Testis (tissue), 2 donors: ENCODE measurements at regions not wholly inside any gene's neighbourhood (a gene's known extent, or its start where the extent isn't known, plus 50 kb on each side); places are given as distances from the start of the nearest gene placed in this dataset.
"Not testable (repeated sequence)": the region's sequence is repeated elsewhere in the genome, so short reads cannot be mapped to it uniquely, and the experiment has no call there.

ENCODE experiments used
- DNase-seq: peaks from one replicate; pipeline ENCODE4 v3.0.0-alpha.2; 2019
- H3K27ac ChIP-seq, 2 donors: fragments of 200-600 bp; sonication (generic); one replicate each; pipeline ENCODE4 v1.5.1; 2019
- H3K27me3 ChIP-seq: fragments of 200-600 bp; sonication (generic); one replicate; pipeline ENCODE4 v1.5.1; 2019
- H3K36me3 ChIP-seq: fragments of 200-600 bp; sonication (generic); one replicate; pipeline ENCODE4 v1.5.1; 2017; ENCODE audit warnings: low read depth; ENCODE audit errors: missing control alignments
- H3K4me1 ChIP-seq: fragments of 200-600 bp; sonication (generic); one replicate; pipeline ENCODE4 v1.5.1; 2019
- H3K4me3 ChIP-seq, 2 donors: fragments of 200-600 bp; sonication (generic); one replicate each; pipeline ENCODE4 v1.5.1; 2017 to 2019
- H3K9me3 ChIP-seq: fragments of 200-600 bp; sonication (generic); one replicate; pipeline ENCODE4 v1.5.1; 2017
- CTCF ChIP-seq, 3 experiments: fragments of 450-650 bp in 2 of 3; fragments of 200-600 bp in 1 of 3; sonication (generic) in 1 of 3; IDR thresholded peaks; one replicate each; pipeline ENCODE4 v1.5.1; 2016 to 2019; ENCODE audit warnings: antibody characterized with exemption in 3 of 3, mild to moderate bottlenecking in 2 of 3, moderate library complexity in 1 of 3
- POLR2A ChIP-seq: fragments of 450-650 bp; IDR thresholded peaks from one replicate; pipeline ENCODE4 v1.6.1; 2017; ENCODE audit warnings: antibody characterized with exemption, mild to moderate bottlenecking, moderate library complexity
- WGBS, 2 donors: methylation state at CpG; one replicate each; pipeline ENCODE4 v1.1.5; 2018; 5-methylcytosine and 5-hydroxymethylcytosine counted together
- intact Hi-C: fragments of 100-400 bp; cut with DNase I; formaldehyde crosslinking; loops from one replicate; pipeline ENCODE4 v1.15.1; 2023; ENCODE audit warnings: low total_unique reads

- TF ChIP-seq CTCF (IDR thresholded peaks at IDR 0.05) (no peak), POLR2A (no peak)
- Histone ChIP-seq H3K27me3 (no peaks in the 10 kb centered on the region), H3K9me3 (no peaks in the 10 kb centered on the region), H3K4me3 (no peak overlapping the region), H3K27ac (no peak overlapping the region), H3K36me3 (no peaks in the 10 kb centered on the region), H3K4me1 (no peaks in the 10 kb centered on the region)
- no peak for DNase-seq
- 97 to 100% methylated on average over 7 to 8 of the region's 8 CpGs for WGBS, 2 donors
- intact Hi-C loops = no loop called here
These were observed 478.7 kb downstream of the CNTN3 start for GRCh38 chr3:74135808-74136207.

GRCh38 chr3:74134831-74135230, 479.6 kb downstream of the CNTN3 start:
- no peaks in the 10 kb centered on the region for H3K27me3 ChIP-seq
- WGBS, 2 donors = 73 to 80% methylated on average over 2 of the region's 2 CpGs
- H3K4me1 ChIP-seq = no peaks in the 10 kb centered on the region
- no peaks in the 10 kb centered on the region for H3K9me3 ChIP-seq
- no peak for TF ChIP-seq POLR2A
- TF ChIP-seq CTCF (IDR thresholded peaks at IDR 0.05) = no peak
- intact Hi-C loops = no loop called here
- H3K27ac ChIP-seq = no peak overlapping the region
- H3K36me3 ChIP-seq = no peaks in the 10 kb centered on the region
- H3K4me3 ChIP-seq = no peak overlapping the region
- no peak for DNase-seq

GRCh38 chr3:74131546-74132328, 482.7 kb downstream of the CNTN3 start:
- H3K4me1 ChIP-seq, H3K27ac ChIP-seq, DNase-seq, H3K9me3 ChIP-seq, H3K4me3 ChIP-seq, H3K36me3 ChIP-seq, H3K27me3 ChIP-seq, intact Hi-C loops: not testable (repeated sequence)
- 84 to 88% methylated on average over 6 of the region's 6 CpGs for WGBS, 2 donors

GRCh38 chr3:74129611-74130010, 484.8 kb downstream of the CNTN3 start:
- intact Hi-C loops = no loop called here
- no peaks in the 10 kb centered on the region for H3K4me1 ChIP-seq
- TF ChIP-seq CTCF (IDR thresholded peaks at IDR 0.05) (no peak), POLR2A (no peak)
- H3K4me3 ChIP-seq = no peak overlapping the region
- 93 to 97% methylated on average over 2 of the region's 2 CpGs for WGBS, 2 donors
- H3K9me3 ChIP-seq = no peaks in the 10 kb centered on the region
- no peaks in the 10 kb centered on the region for H3K36me3 ChIP-seq
- H3K27me3 ChIP-seq = no peaks in the 10 kb centered on the region
- no peak for DNase-seq
- no peak overlapping the region for H3K27ac ChIP-seq

- Histone ChIP-seq H3K4me3 (no peak overlapping the region), H3K36me3 (no peaks in the 10 kb centered on the region), H3K27ac (no peak overlapping the region), H3K27me3 (no peaks in the 10 kb centered on the region), H3K9me3 (no peaks in the 10 kb centered on the region), H3K4me1 (no peaks in the 10 kb centered on the region)
- TF ChIP-seq CTCF (IDR thresholded peaks at IDR 0.05) = no peak
- no peak for TF ChIP-seq POLR2A
- no peak for DNase-seq
- 66 to 91% methylated on average over 1 of the region's 1 CpG for WGBS, 2 donors
- intact Hi-C loops = no loop called here
These were observed 485.4 kb downstream of the CNTN3 start for GRCh38 chr3:74129056-74129455.
